Transverse colon (tissue), 4 donors: ENCODE measurements at regions not wholly inside any gene's neighbourhood (a gene's known extent, or its start where the extent isn't known, plus 50 kb on each side); places are given as distances from the start of the nearest gene placed in this dataset.

ENCODE experiments used
- CTCF ChIP-seq, 5 experiments: fragments of 200-600 bp in 3 of 5; fragments of 450-650 bp in 2 of 5; sonication (generic) in 3 of 5; IDR thresholded peaks; 1 replicate in 2 of 5; 2 replicates in 3 of 5; pipeline ENCODE4 v1.5.1; 2016 to 2017; ENCODE audit warnings: antibody characterized with exemption in 5 of 5, inconsistent platforms in 3 of 5, mild to moderate bottlenecking in 2 of 5, moderate library complexity in 1 of 5
- EP300 ChIP-seq: sonication (generic); formaldehyde crosslinking; IDR thresholded peaks from one replicate; pipeline ENCODE4 v1.6.1; 2017; ENCODE audit warnings: antibody characterized with exemption, low read depth
- POLR2A ChIP-seq: fragments of 450-650 bp; IDR thresholded peaks from one replicate; pipeline ENCODE4 v1.6.1; 2016; ENCODE audit warnings: antibody characterized with exemption, mild to moderate bottlenecking, moderate library complexity
- POLR2AphosphoS5 ChIP-seq, 3 donors: sonication (generic); formaldehyde crosslinking; IDR thresholded peaks; one replicate each; pipeline ENCODE4 v1.6.1; 2016; ENCODE audit warnings: antibody characterized with exemption in 3 of 3

GRCh38 chr7:47221826-47222225 is 360.1 kb downstream of the TNS3 start:
- TF ChIP-seq POLR2AphosphoS5 (IDR thresholded peaks at IDR 0.05): no peak
- no peak for TF ChIP-seq EP300
- TF ChIP-seq CTCF (IDR thresholded peaks at IDR 0.05): no peak
- TF ChIP-seq POLR2A: no peak
